ENCODE measurements at regions not wholly inside any gene's neighbourhood (a gene's known extent, or its start where the extent isn't known, plus 50 kb on each side); places are given as distances from the start of the nearest gene placed in this dataset.

GRCh38 chr15:96444865-96445264, 114.4 kb downstream of the NR2F2 start:
- CTCF ChIA-PET: no interaction called here

More at GRCh38 chr15:96444865-96445264, 114.4 kb downstream of the NR2F2 start:
- Histone ChIP-seq H3K9me3 (ENCODE audit: control insufficient read depth, insufficient read depth, low read length) (no peaks in the 10 kb centered on the region), H3K79me1 (ENCODE audit: low read depth in 1 of 2, low read length in 2 of 2) (no peaks in the 10 kb centered on the region), H3K23ac (ENCODE audit: low read depth, low read length) (no peak overlapping the region), H4K91ac (ENCODE audit: insufficient read depth, low read depth, low read length) (no peak overlapping the region), H3K56ac (ENCODE audit: extremely low read depth, insufficient read depth, low read length) (no peak overlapping the region), H3K9me1 (ENCODE audit: insufficient read depth, low read length) (no peaks in the 10 kb centered on the region), H2AK9ac (replicated peaks; ENCODE audit: low read depth, low read length, poor library complexity) (no peak overlapping the region), H3K4me3 (ENCODE audit: insufficient read depth, low read depth, low read length) (no peak overlapping the region), H2BK120ac (ENCODE audit: low read depth, low read length) (no peak overlapping the region), H2BK5ac (ENCODE audit: low read depth, low read length, poor library complexity, severe bottlenecking) (no peak overlapping the region), H3K9ac (ENCODE audit: low read depth, low read length) (no peak overlapping the region), H4K5ac (ENCODE audit: low read depth, low read length) (no peak overlapping the region), H3K14ac (replicated peaks; ENCODE audit: low read depth, low read length) (no peak overlapping the region), H2AK5ac (ENCODE audit: low read depth, low read length) (no peak overlapping the region), H2BK15ac (ENCODE audit: low read depth, low read length) (no peak overlapping the region), H4K20me1 (ENCODE audit: insufficient read depth, low read length) (no peaks in the 10 kb centered on the region), H3K4ac (ENCODE audit: low read depth, low read length) (no peak overlapping the region), H3K4me1 (ENCODE audit: control insufficient read depth, insufficient read depth, low read length) (no peaks in the 10 kb centered on the region), H2AFZ (replicated peaks; ENCODE audit: low read length, poor library complexity) (no peak overlapping the region), H3K27me3 (ENCODE audit: control insufficient read depth, insufficient read depth, low read length) (peaks cover 1% of the 10 kb centered on the region; the same call in 1 of the 2 replicates), H4K8ac (ENCODE audit: low read depth in 2 of 2, low read length in 2 of 2) (no peak overlapping the region), H3K36me3 (ENCODE audit: control insufficient read depth, insufficient read depth, low read length) (no peaks in the 10 kb centered on the region), H2BK20ac (ENCODE audit: low read depth, low read length) (no peak overlapping the region), H3K18ac (ENCODE audit: low read depth, low read length) (no peak overlapping the region), H3K4me2 (ENCODE audit: low read depth, low read length) (no peak overlapping the region), H3K27ac (ENCODE audit: insufficient read depth, low read length) (no peak overlapping the region)
- DNase-seq: no peak
- BruUV-seq (replicated peaks): no TSS peak
- dilution Hi-C loops (cut with HindIII; ENCODE audit: low sequenced_read_pairs, unreplicated experiment) (no loop called here), in situ Hi-C loops (cut with MboI; ENCODE audit: low sequenced_read_pairs) (no loop called here), intact Hi-C loops (cut with micrococcal nuclease) (no loop called here)
- TF ChIP-seq CEBPB (IDR thresholded peaks at IDR 0.05; ENCODE audit: low read depth, low read length): no peak
- no peak for TF ChIP-seq RAD21 (IDR thresholded peaks at IDR 0.05; ENCODE audit: low read length)
- no peak for TF ChIP-seq NFE2L2 (IDR thresholded peaks at IDR 0.05; ENCODE audit: low read depth, low read length)
- no peak for TF ChIP-seq CTCF (conservative IDR thresholded peaks at IDR 0.05; ENCODE audit: low read depth, low read length)
- no peak for TF ChIP-seq CHD1 (IDR thresholded peaks at IDR 0.05; ENCODE audit: low read depth, low read length)
- TF ChIP-seq RFX5 (IDR thresholded peaks at IDR 0.05; ENCODE audit: low read depth, low read length): no peak
- ATAC-seq (ENCODE audit: low read depth): no peak
- 20% methylated on average over 1 of the region's 3 CpGs; no CpG with 5 or more reads in 1 of the 2 experiments for WGBS, 2 experiments (ENCODE audit: extremely low coverage in 2 of 2, insufficient read length in 1 of 2)
- POLR2A ChIA-PET (ENCODE audit: unreplicated experiment): no interaction called here

Measured in IMR-90 (cell line).